Tibial nerve (tissue), 4 donors: ENCODE measurements at regions not wholly inside any gene's neighbourhood (a gene's known extent, or its start where the extent isn't known, plus 50 kb on each side); places are given as distances from the start of the nearest gene placed in this dataset.

Experiments
- DNase-seq, 2 donors: peaks; one replicate each; pipeline ENCODE4 v3.0.0-alpha.2; 2019; ENCODE audit warnings: low spot score in 2 of 2
- H3K27ac ChIP-seq, 4 donors: fragments of 200-600 bp; sonication (generic) in 3 of 4; one replicate each; pipeline ENCODE4 v1.5.1; 2017 to 2019; ENCODE audit warnings: mild to moderate bottlenecking in 1 of 4
- H3K27me3 ChIP-seq, 2 donors: fragments of 200-600 bp; sonication (generic) in 1 of 2; one replicate each; pipeline versions ENCODE4 v1.5.1 to v1.6.0; 2017 to 2019
- H3K36me3 ChIP-seq, 3 donors: fragments of 200-600 bp; sonication (generic); one replicate each; pipeline ENCODE4 v1.5.1; 2018 to 2019
- H3K4me1 ChIP-seq, 4 donors: fragments of 200-600 bp; sonication (generic) in 3 of 4; one replicate each; pipeline ENCODE4 v1.5.1; 2017 to 2019
- H3K4me3 ChIP-seq, 4 donors: fragments of 200-600 bp; sonication (generic) in 3 of 4; one replicate each; pipeline ENCODE4 v1.5.1; 2017 to 2019; ENCODE audit warnings: mild to moderate bottlenecking in 1 of 4, moderate library complexity in 1 of 4
- H3K9me3 ChIP-seq, 4 donors: fragments of 200-600 bp; sonication (generic) in 3 of 4; one replicate each; pipeline ENCODE4 v1.5.1; 2017 to 2019
- EP300 ChIP-seq, 2 donors: sonication (generic); formaldehyde crosslinking; IDR thresholded peaks; one replicate each; pipeline ENCODE4 v1.6.1; 2017; ENCODE audit warnings: antibody characterized with exemption in 2 of 2, mild to moderate bottlenecking in 1 of 2
- POLR2A ChIP-seq, 2 donors: fragments of 450-650 bp; IDR thresholded peaks; one replicate each; pipeline ENCODE4 v1.6.1; 2017; ENCODE audit warnings: antibody characterized with exemption in 2 of 2, mild to moderate bottlenecking in 2 of 2, moderate library complexity in 2 of 2
- WGBS, 2 donors: methylation state at CpG; one replicate each; pipeline ENCODE4 v1.1.5; 2018; 5-methylcytosine and 5-hydroxymethylcytosine counted together
- TF ChIP-seq, protein P1 (sequence below), 5 experiments: fragments of 200-600 bp in 3 of 5; fragments of 450-650 bp in 2 of 5; sonication (generic) in 3 of 5; IDR thresholded peaks; one replicate each; pipeline ENCODE4 v1.5.1; 2016 to 2019; ENCODE audit warnings: antibody characterized with exemption in 5 of 5, mild to moderate bottlenecking in 3 of 5, moderate library complexity in 2 of 5

DNA sequence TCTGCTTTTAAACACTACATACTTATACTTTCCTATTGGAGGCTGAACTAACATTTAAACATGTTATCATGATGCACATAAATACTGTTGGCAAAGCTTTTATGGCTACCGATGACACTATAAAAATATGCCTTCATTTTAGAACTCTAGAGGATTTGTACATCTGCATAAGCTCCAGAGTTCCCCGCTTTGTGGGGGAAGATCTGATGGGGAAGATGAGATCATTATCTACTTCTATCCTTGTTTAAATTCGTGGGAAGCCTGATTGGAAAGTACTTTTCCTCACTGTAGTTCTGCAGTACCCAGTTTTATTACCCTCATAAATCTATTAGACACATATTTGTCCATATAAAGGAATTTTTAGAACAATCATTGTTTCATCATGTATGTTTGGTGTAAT is 299.6 kb upstream of the ATP2B1 start:
- 48 to 52% methylated on average over 3 of the region's 3 CpGs for WGBS, 2 donors
- no peak overlapping the region for H3K4me3 ChIP-seq
- H3K9me3 ChIP-seq: no peaks in the 10 kb centered on the region
- H3K27me3 ChIP-seq: no peaks in the 10 kb centered on the region
- no peak for DNase-seq
- H3K27ac ChIP-seq: no peak overlapping the region
- H3K4me1 ChIP-seq: no peaks in the 10 kb centered on the region
- H3K36me3 ChIP-seq: no peaks in the 10 kb centered on the region
- TF ChIP-seq, protein P1, sequence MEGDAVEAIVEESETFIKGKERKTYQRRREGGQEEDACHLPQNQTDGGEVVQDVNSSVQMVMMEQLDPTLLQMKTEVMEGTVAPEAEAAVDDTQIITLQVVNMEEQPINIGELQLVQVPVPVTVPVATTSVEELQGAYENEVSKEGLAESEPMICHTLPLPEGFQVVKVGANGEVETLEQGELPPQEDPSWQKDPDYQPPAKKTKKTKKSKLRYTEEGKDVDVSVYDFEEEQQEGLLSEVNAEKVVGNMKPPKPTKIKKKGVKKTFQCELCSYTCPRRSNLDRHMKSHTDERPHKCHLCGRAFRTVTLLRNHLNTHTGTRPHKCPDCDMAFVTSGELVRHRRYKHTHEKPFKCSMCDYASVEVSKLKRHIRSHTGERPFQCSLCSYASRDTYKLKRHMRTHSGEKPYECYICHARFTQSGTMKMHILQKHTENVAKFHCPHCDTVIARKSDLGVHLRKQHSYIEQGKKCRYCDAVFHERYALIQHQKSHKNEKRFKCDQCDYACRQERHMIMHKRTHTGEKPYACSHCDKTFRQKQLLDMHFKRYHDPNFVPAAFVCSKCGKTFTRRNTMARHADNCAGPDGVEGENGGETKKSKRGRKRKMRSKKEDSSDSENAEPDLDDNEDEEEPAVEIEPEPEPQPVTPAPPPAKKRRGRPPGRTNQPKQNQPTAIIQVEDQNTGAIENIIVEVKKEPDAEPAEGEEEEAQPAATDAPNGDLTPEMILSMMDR (IDR thresholded peaks at IDR 0.05): no peak
- TF ChIP-seq EP300 (IDR thresholded peaks at IDR 0.05) (no peak), POLR2A (IDR thresholded peaks at IDR 0.05) (no peak)

DNA sequence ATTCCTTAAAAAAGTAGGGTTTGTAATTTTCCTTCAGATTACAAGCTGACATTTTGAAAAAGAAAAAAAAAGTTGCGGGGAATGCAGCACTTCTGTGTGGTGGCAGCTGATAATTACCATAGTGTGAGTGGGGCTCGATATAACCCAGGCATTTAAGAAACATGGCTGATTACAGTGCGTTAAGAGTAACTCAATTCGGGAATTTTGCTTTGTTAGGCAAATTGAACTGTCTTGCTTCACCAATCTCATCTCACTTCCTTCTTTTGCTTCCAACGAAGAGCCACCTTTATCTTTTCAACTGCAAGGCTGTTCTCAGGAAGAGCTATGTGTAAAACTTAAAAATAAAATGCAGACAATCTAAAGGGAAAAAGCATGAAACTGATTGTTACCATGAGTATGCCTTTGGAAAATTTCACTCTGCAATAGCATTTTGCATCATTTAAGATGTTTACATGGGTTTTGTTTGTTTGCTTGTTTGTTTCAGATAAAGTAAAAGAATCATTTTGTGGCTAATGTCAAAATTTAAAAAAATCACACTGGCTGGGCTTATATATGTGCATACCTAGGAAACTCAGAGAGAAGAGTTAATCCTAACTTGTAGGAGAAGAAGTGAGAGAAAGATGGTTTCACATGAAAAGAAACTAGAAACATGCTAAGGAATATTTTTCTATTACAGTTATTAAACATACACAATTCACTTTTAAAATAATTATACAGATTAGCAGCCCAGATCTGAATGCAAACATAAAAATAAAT is 295.9 kb upstream of the ATP2B1 start:
- Histone ChIP-seq H3K36me3 (no peaks in the 10 kb centered on the region), H3K27ac (no peak overlapping the region), H3K4me1 (no peaks in the 10 kb centered on the region), H3K4me3 (no peak overlapping the region), H3K27me3 (no peaks in the 10 kb centered on the region), H3K9me3 (no peaks in the 10 kb centered on the region)
- no peak for TF ChIP-seq EP300 (IDR thresholded peaks at IDR 0.05)
- WGBS, 2 donors: 65 to 69% methylated on average over 5 of the region's 5 CpGs
- no peak for DNase-seq

DNA sequence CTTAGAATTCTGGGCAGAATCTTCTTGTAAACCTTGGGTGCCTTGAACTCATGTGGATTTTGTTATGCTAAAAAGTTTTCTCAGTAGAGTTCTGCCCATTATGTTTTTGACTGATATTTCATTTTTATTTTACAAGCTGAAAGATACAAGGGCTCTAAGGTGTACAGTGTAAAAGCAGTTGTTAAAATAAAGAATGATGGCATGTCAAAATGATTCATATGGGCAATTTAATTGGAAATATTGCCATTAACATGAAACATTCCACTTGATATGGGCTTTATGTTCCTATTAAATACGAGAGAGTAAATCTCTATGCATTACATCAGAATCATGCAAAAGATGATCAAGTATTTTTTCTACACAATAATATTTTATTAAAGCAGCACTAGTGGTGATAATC is 295.1 kb upstream of the ATP2B1 start:
- H3K4me1 ChIP-seq: no peaks in the 10 kb centered on the region
- 91 to 95% methylated on average over 1 of the region's 1 CpG for WGBS, 2 donors
- H3K27me3 ChIP-seq: no peaks in the 10 kb centered on the region
- no peak for TF ChIP-seq POLR2A (IDR thresholded peaks at IDR 0.05)
- TF ChIP-seq, protein P1 (IDR thresholded peaks at IDR 0.05): no peak
- no peak for TF ChIP-seq EP300 (IDR thresholded peaks at IDR 0.05)
- H3K27ac ChIP-seq: no peak overlapping the region
- no peak overlapping the region for H3K4me3 ChIP-seq
- DNase-seq: no peak
- H3K36me3 ChIP-seq: no peaks in the 10 kb centered on the region
- no peaks in the 10 kb centered on the region for H3K9me3 ChIP-seq

DNA sequence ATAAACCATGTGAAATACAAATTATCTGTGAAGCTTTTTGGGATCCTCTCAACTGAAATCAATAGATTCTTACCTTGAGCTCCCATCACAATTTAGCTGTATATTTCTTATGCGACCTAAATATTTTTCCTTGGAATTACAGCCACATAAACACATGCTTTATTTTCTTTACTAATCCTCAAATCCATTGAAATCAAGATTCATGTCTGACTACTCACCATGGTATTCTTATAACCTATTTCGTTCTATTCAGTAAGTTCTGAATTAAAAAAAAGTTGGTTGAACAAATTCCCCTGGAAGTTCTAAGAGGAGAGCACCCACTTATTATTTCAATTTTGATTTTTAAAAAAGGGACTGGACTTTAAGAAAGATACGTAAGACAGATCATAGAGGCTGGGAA is 292.1 kb upstream of the ATP2B1 start:
- WGBS, 2 donors: 91 to 97% methylated on average over 3 of the region's 3 CpGs
- H3K4me3 ChIP-seq: no peak overlapping the region
- no peaks in the 10 kb centered on the region for H3K4me1 ChIP-seq
- H3K27ac ChIP-seq: no peak overlapping the region
- no peaks in the 10 kb centered on the region for H3K27me3 ChIP-seq
- H3K9me3 ChIP-seq: no peaks in the 10 kb centered on the region
- DNase-seq: no peak
- TF ChIP-seq, protein P1 (IDR thresholded peaks at IDR 0.05): no peak
- TF ChIP-seq POLR2A (IDR thresholded peaks at IDR 0.05) (no peak), EP300 (IDR thresholded peaks at IDR 0.05) (no peak)
- H3K36me3 ChIP-seq: no peaks in the 10 kb centered on the region

DNA sequence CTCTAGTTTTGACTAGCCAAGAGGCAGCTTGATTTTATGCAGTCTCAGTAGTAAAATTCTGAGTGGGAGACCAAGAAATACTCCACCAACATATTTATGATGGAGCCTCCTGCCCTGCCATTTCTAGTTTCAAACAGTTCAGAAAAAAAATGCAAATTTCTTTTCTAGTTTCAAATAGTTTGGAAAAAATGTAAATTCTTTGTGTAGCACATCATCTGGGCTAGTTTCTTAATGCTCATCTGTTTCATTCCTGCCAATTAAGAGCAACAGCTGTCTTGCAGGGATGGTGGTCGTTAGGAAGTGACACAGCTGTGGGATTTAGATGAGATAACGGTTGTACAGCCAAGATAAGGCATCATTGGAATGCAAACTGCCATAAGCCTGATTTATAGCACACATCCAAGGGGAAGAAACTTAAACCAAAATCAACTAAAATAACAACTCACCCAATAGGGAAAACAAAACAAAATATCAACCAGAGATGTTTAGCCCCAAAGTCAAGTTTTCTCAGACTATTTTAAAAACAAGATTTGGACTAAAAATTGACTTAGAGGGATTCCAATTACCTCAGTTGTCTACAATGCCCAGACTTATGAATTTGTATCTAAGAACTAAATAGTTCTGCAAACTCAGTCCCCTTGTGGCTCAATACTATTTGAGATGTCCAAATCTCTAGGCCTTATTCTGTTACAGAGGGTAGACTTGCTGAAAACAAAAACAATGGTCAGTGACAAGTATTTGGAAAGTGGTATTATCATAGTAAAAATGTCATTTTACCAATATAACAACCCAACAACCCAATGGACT is 291.3 kb upstream of the ATP2B1 start:
- Histone ChIP-seq H3K27me3 (no peaks in the 10 kb centered on the region), H3K4me1 (no peaks in the 10 kb centered on the region), H3K4me3 (no peak overlapping the region), H3K36me3 (no peaks in the 10 kb centered on the region), H3K9me3 (no peaks in the 10 kb centered on the region), H3K27ac (no peak overlapping the region)
- TF ChIP-seq EP300 (IDR thresholded peaks at IDR 0.05): no peak
- no peak for TF ChIP-seq POLR2A (IDR thresholded peaks at IDR 0.05)
- TF ChIP-seq, protein P1 (IDR thresholded peaks at IDR 0.05): no peak
- WGBS, 2 donors: 17 to 28% methylated on average over 2 of the region's 2 CpGs
- DNase-seq: no peak
